Activated T-cell treated with anti-CD3 and anti-CD28 coated beads, Interleukin-2, amount 50 U/mL, for 24 hours (primary cell): ENCODE measurements at regions not wholly inside any gene's neighbourhood (a gene's known extent, or its start where the extent isn't known, plus 50 kb on each side); places are given as distances from the start of the nearest gene placed in this dataset.

Experiments used
- DNase-seq: peaks from one replicate; pipeline ENCODE4 v3.0.0-alpha.2; 2020
- H3K27ac Mint-ChIP-seq: 2 replicates; pipeline ENCODE4 v1.8.0; 2020; ENCODE audit warnings: mild to moderate bottlenecking, mixed read lengths
- H3K27me3 Mint-ChIP-seq: 2 replicates; pipeline ENCODE4 v1.8.0; 2020; ENCODE audit warnings: mixed read lengths
- H3K36me3 Mint-ChIP-seq: 2 replicates; pipeline ENCODE4 v1.8.0; 2020; ENCODE audit warnings: low read depth, mixed read lengths
- H3K4me1 Mint-ChIP-seq: 2 replicates; pipeline ENCODE4 v1.8.0; 2020; ENCODE audit warnings: low read depth, mixed read lengths
- H3K4me3 Mint-ChIP-seq: 2 replicates; pipeline ENCODE4 v1.8.0; 2020; ENCODE audit warnings: mild to moderate bottlenecking, moderate library complexity, mixed read lengths
- H3K9me3 Mint-ChIP-seq: 2 replicates; pipeline ENCODE4 v1.8.0; 2020; ENCODE audit warnings: mixed read lengths

- peaks cover 20% of the 10 kb centered on the region for H3K9me3 Mint-ChIP-seq
- H3K27me3 Mint-ChIP-seq: no peaks in the 10 kb centered on the region
- H3K4me3 Mint-ChIP-seq: no peak overlapping the region
Measured at GRCh38 chr17:71232801-71233559, 887.8 kb upstream of the SOX9 start.

GRCh38 chr17:71234349-71234748, 886.5 kb upstream of the SOX9 start:
- Mint-ChIP-seq H3K27me3 (no peaks in the 10 kb centered on the region), H3K9me3 (peaks cover 21% of the 10 kb centered on the region), H3K27ac (no peak overlapping the region), H3K4me3 (no peak overlapping the region), H3K36me3 (no peaks in the 10 kb centered on the region), H3K4me1 (no peaks in the 10 kb centered on the region)
- DNase-seq: no peak

More at GRCh38 chr17:71232801-71233559, 887.8 kb upstream of the SOX9 start:
- Mint-ChIP-seq H3K36me3 (no peaks in the 10 kb centered on the region), H3K4me1 (no peaks in the 10 kb centered on the region), H3K27ac (no peak overlapping the region)
- DNase-seq: no peak

GRCh38 chr17:71237903-71238538, 882.8 kb upstream of the SOX9 start:
- DNase-seq: no peak
- Mint-ChIP-seq H3K36me3 (no peaks in the 10 kb centered on the region), H3K9me3 (peaks cover 21% of the 10 kb centered on the region), H3K27me3 (no peaks in the 10 kb centered on the region), H3K4me3 (no peak overlapping the region), H3K27ac (no peak overlapping the region), H3K4me1 (no peaks in the 10 kb centered on the region)

GRCh38 chr17:71247441-71248015, 873.3 kb upstream of the SOX9 start:
- H3K36me3 Mint-ChIP-seq: no peaks in the 10 kb centered on the region
- no peaks in the 10 kb centered on the region for H3K4me1 Mint-ChIP-seq
- peaks cover 5% of the 10 kb centered on the region for H3K9me3 Mint-ChIP-seq
- H3K4me3 Mint-ChIP-seq: no peak overlapping the region
- no peaks in the 10 kb centered on the region for H3K27me3 Mint-ChIP-seq
- H3K27ac Mint-ChIP-seq: no peak overlapping the region
- no peak for DNase-seq

- Mint-ChIP-seq H3K27me3 (no peaks in the 10 kb centered on the region), H3K27ac (no peak overlapping the region), H3K4me1 (no peaks in the 10 kb centered on the region), H3K36me3 (no peaks in the 10 kb centered on the region), H3K9me3 (no peaks in the 10 kb centered on the region), H3K4me3 (no peak overlapping the region)
- DNase-seq: no peak
Measured at GRCh38 chr17:71251276-71251675, 869.5 kb upstream of the SOX9 start.

- Mint-ChIP-seq H3K4me1 (no peaks in the 10 kb centered on the region), H3K27me3 (no peaks in the 10 kb centered on the region), H3K27ac (no peak overlapping the region), H3K4me3 (no peak overlapping the region), H3K36me3 (no peaks in the 10 kb centered on the region), H3K9me3 (no peaks in the 10 kb centered on the region)
- DNase-seq: no peak
Measured at GRCh38 chr17:71251951-71252350, 868.9 kb upstream of the SOX9 start.

GRCh38 chr17:71252436-71252835, 868.4 kb upstream of the SOX9 start:
- H3K4me1 Mint-ChIP-seq: no peaks in the 10 kb centered on the region
- no peak overlapping the region for H3K27ac Mint-ChIP-seq
- no peaks in the 10 kb centered on the region for H3K36me3 Mint-ChIP-seq
- H3K9me3 Mint-ChIP-seq: peaks cover 2% of the 10 kb centered on the region
- no peak for DNase-seq
- H3K27me3 Mint-ChIP-seq: no peaks in the 10 kb centered on the region
- no peak overlapping the region for H3K4me3 Mint-ChIP-seq

- H3K9me3 Mint-ChIP-seq: peaks cover 2% of the 10 kb centered on the region
- no peaks in the 10 kb centered on the region for H3K4me1 Mint-ChIP-seq
- no peaks in the 10 kb centered on the region for H3K27me3 Mint-ChIP-seq
- H3K27ac Mint-ChIP-seq: no peak overlapping the region
- no peaks in the 10 kb centered on the region for H3K36me3 Mint-ChIP-seq
- no peak for DNase-seq
- H3K4me3 Mint-ChIP-seq: no peak overlapping the region
Measured at GRCh38 chr17:71257096-71257495, 863.7 kb upstream of the SOX9 start.

GRCh38 chr17:71260366-71260940, 860.4 kb upstream of the SOX9 start:
- H3K9me3 Mint-ChIP-seq: peaks cover 8% of the 10 kb centered on the region
- H3K36me3 Mint-ChIP-seq: no peaks in the 10 kb centered on the region
- H3K27ac Mint-ChIP-seq: no peak overlapping the region
- no peaks in the 10 kb centered on the region for H3K4me1 Mint-ChIP-seq
- DNase-seq: no peak
- no peaks in the 10 kb centered on the region for H3K27me3 Mint-ChIP-seq
- no peak overlapping the region for H3K4me3 Mint-ChIP-seq

GRCh38 chr17:71262586-71262985, 858.2 kb upstream of the SOX9 start:
- peaks cover 23% of the 10 kb centered on the region for H3K9me3 Mint-ChIP-seq
- H3K27ac Mint-ChIP-seq: no peak overlapping the region
- no peak overlapping the region for H3K4me3 Mint-ChIP-seq
- no peaks in the 10 kb centered on the region for H3K27me3 Mint-ChIP-seq
- no peaks in the 10 kb centered on the region for H3K4me1 Mint-ChIP-seq
- DNase-seq: no peak
- H3K36me3 Mint-ChIP-seq: no peaks in the 10 kb centered on the region

GRCh38 chr17:71267668-71268067, 853.2 kb upstream of the SOX9 start:
- H3K27me3 Mint-ChIP-seq: no peaks in the 10 kb centered on the region
- H3K4me1 Mint-ChIP-seq: no peaks in the 10 kb centered on the region
- no peak overlapping the region for H3K4me3 Mint-ChIP-seq
- H3K36me3 Mint-ChIP-seq: no peaks in the 10 kb centered on the region
- no peak overlapping the region for H3K27ac Mint-ChIP-seq
- peaks cover 28% of the 10 kb centered on the region for H3K9me3 Mint-ChIP-seq
- no peak for DNase-seq

GRCh38 chr17:71269201-71269600, 851.6 kb upstream of the SOX9 start:
- no peak overlapping the region for H3K4me3 Mint-ChIP-seq
- H3K36me3 Mint-ChIP-seq: no peaks in the 10 kb centered on the region
- DNase-seq: no peak
- no peaks in the 10 kb centered on the region for H3K27me3 Mint-ChIP-seq
- peaks cover 23% of the 10 kb centered on the region for H3K9me3 Mint-ChIP-seq
- H3K4me1 Mint-ChIP-seq: no peaks in the 10 kb centered on the region
- H3K27ac Mint-ChIP-seq: no peak overlapping the region

- no peaks in the 10 kb centered on the region for H3K36me3 Mint-ChIP-seq
- H3K9me3 Mint-ChIP-seq: peaks cover 4% of the 10 kb centered on the region
- H3K27me3 Mint-ChIP-seq: no peaks in the 10 kb centered on the region
- no peak for DNase-seq
- no peak overlapping the region for H3K27ac Mint-ChIP-seq
- H3K4me3 Mint-ChIP-seq: no peak overlapping the region
- H3K4me1 Mint-ChIP-seq: no peaks in the 10 kb centered on the region
Measured at GRCh38 chr17:71273441-71273840, 847.4 kb upstream of the SOX9 start.

GRCh38 chr17:71276079-71276478, 844.7 kb upstream of the SOX9 start:
- H3K36me3 Mint-ChIP-seq: no peaks in the 10 kb centered on the region
- H3K27ac Mint-ChIP-seq: no peak overlapping the region
- H3K27me3 Mint-ChIP-seq: no peaks in the 10 kb centered on the region
- H3K9me3 Mint-ChIP-seq: peaks cover 4% of the 10 kb centered on the region
- no peaks in the 10 kb centered on the region for H3K4me1 Mint-ChIP-seq
- DNase-seq: no peak
- no peak overlapping the region for H3K4me3 Mint-ChIP-seq

- Mint-ChIP-seq H3K27me3 (no peaks in the 10 kb centered on the region), H3K27ac (no peak overlapping the region), H3K9me3 (peaks cover 6% of the 10 kb centered on the region), H3K36me3 (no peaks in the 10 kb centered on the region), H3K4me3 (no peak overlapping the region), H3K4me1 (no peaks in the 10 kb centered on the region)
- DNase-seq: no peak
Measured at GRCh38 chr17:71283486-71283885, 837.3 kb upstream of the SOX9 start.
